ENCODE measurements at regions not wholly inside any gene's neighbourhood (a gene's known extent, or its start where the extent isn't known, plus 50 kb on each side); places are given as distances from the start of the nearest gene placed in this dataset.

- Mint-ChIP-seq H3K36me3 (ENCODE audit: insufficient read depth) (no peaks in the 10 kb centered on the region), H3K27ac (no peak overlapping the region), H3K4me3 (ENCODE audit: low read depth) (no peak overlapping the region), H3K27me3 (peaks cover 2% of the 10 kb centered on the region), H3K4me1 (ENCODE audit: low read depth) (no peaks in the 10 kb centered on the region), H3K9me3 (ENCODE audit: low read depth) (peaks cover 3% of the 10 kb centered on the region)
- DNase-seq (ENCODE audit: low spot score, unreplicated experiment) = no peak
- no peak for TF ChIP-seq CTCF (IDR thresholded peaks at IDR 0.05; ENCODE audit: unreplicated experiment)
Observed at GRCh38 chr21:32918478-32919120, 107.1 kb upstream of the OLIG2 start.

GRCh38 chr21:32920474-32920873 lies 105.3 kb upstream of the OLIG2 start:
- no peak for DNase-seq (ENCODE audit: low spot score, unreplicated experiment)
- no peak for TF ChIP-seq CTCF (IDR thresholded peaks at IDR 0.05; ENCODE audit: unreplicated experiment)
- no peak overlapping the region for H3K27ac Mint-ChIP-seq
- peaks cover 11% of the 10 kb centered on the region for H3K9me3 Mint-ChIP-seq (ENCODE audit: low read depth)
- no peaks in the 10 kb centered on the region for H3K36me3 Mint-ChIP-seq (ENCODE audit: insufficient read depth)
- no peak overlapping the region for H3K4me3 Mint-ChIP-seq (ENCODE audit: low read depth)
- H3K4me1 Mint-ChIP-seq (ENCODE audit: low read depth) = no peaks in the 10 kb centered on the region
- H3K27me3 Mint-ChIP-seq = peaks cover 2% of the 10 kb centered on the region

- H3K27me3 Mint-ChIP-seq = peaks cover 2% of the 10 kb centered on the region
- DNase-seq (ENCODE audit: low spot score, unreplicated experiment) = no peak
- H3K27ac Mint-ChIP-seq = no peak overlapping the region
- H3K4me3 Mint-ChIP-seq (ENCODE audit: low read depth) = no peak overlapping the region
- no peaks in the 10 kb centered on the region for H3K36me3 Mint-ChIP-seq (ENCODE audit: insufficient read depth)
- peaks cover 13% of the 10 kb centered on the region for H3K9me3 Mint-ChIP-seq (ENCODE audit: low read depth)
- TF ChIP-seq CTCF (IDR thresholded peaks at IDR 0.05; ENCODE audit: unreplicated experiment) = peak; percentile 31
- no peaks in the 10 kb centered on the region for H3K4me1 Mint-ChIP-seq (ENCODE audit: low read depth)
Observed at GRCh38 chr21:32921632-32922230, 104.0 kb upstream of the OLIG2 start.

- Mint-ChIP-seq H3K4me1 (ENCODE audit: low read depth) (no peaks in the 10 kb centered on the region), H3K36me3 (ENCODE audit: insufficient read depth) (no peaks in the 10 kb centered on the region), H3K27ac (no peak overlapping the region), H3K9me3 (ENCODE audit: low read depth) (peaks cover 13% of the 10 kb centered on the region), H3K4me3 (ENCODE audit: low read depth) (no peak overlapping the region), H3K27me3 (peaks cover 3% of the 10 kb centered on the region)
- DNase-seq (ENCODE audit: low spot score, unreplicated experiment) = no peak
- TF ChIP-seq CTCF (IDR thresholded peaks at IDR 0.05; ENCODE audit: unreplicated experiment) = no peak
Observed at GRCh38 chr21:32925098-32925497, 100.6 kb upstream of the OLIG2 start.

GRCh38 chr21:32929633-32930038 lies 96.1 kb upstream of the OLIG2 start:
- TF ChIP-seq CTCF (IDR thresholded peaks at IDR 0.05; ENCODE audit: unreplicated experiment) = no peak
- Mint-ChIP-seq H3K4me1 (ENCODE audit: low read depth) (no peaks in the 10 kb centered on the region), H3K36me3 (ENCODE audit: insufficient read depth) (no peaks in the 10 kb centered on the region), H3K4me3 (ENCODE audit: low read depth) (no peak overlapping the region), H3K27me3 (peaks cover 5% of the 10 kb centered on the region), H3K27ac (no peak overlapping the region), H3K9me3 (ENCODE audit: low read depth) (peaks cover 7% of the 10 kb centered on the region)
- no peak for DNase-seq (ENCODE audit: low spot score, unreplicated experiment)

Data from progenitor cell of endocrine pancreas (in vitro differentiated cells).